Pons (tissue), 1 donor: ENCODE measurements at regions not wholly inside any gene's neighbourhood (a gene's known extent, or its start where the extent isn't known, plus 50 kb on each side); places are given as distances from the start of the nearest gene placed in this dataset.
"Not testable (repeated sequence)": the region's sequence is repeated elsewhere in the genome, so short reads cannot be mapped to it uniquely, and the experiment has no call there.

Experiments
- DNase-seq: peaks from one replicate; pipeline ENCODE4 v3.0.0-alpha.2; 2016; ENCODE audit warnings: low spot score

DNA sequence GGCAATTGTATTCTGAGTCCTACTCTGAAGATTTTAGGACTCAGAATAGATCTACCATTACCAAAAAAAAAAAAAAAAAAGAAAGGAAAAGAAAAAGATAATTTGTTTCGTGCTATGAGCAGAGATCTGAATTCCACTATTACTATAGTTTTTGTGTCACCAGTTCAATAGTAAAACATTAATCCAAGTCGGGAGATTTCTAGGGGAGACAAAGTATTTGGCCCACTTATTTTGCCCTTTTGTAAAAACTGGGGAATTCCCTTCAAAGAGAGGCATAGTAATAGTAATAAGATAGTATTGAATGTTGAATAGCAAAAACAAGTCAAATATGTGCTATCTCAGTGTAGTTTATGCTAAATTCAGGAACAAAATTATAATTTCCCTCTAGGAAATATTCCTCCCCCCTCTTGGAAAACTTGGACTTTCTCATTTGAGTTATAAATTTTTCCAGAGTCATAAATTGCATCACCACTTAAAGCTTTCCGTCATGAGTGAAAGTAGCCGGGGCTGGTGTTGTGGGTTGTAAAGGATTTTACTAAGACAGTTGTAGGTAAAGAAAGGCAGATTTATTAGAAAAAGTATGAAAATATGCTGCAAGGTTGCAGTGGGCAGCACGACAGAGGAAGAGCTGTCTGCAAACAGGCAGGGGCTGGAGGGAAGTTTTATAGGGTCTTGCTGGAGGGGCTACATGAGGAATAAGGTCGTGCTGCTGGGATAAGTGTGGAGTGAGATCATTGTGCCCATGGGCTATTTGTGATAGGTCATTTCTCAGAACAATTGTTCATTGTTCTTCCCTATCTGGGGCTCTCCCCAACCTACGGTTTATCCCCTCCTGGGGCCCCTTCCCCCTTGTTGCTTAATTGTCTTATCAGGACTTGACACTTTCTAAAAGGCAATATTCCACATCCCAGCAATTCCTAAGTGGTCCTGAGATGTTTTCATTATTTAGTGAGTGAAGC, 1009.9 kb downstream of the PLA2G4A start:
- DNase-seq: no peak

- DNase-seq: no peak
Observed at GRCh38 chr1:187839873-187840272, 1011.1 kb downstream of the PLA2G4A start.

DNA sequence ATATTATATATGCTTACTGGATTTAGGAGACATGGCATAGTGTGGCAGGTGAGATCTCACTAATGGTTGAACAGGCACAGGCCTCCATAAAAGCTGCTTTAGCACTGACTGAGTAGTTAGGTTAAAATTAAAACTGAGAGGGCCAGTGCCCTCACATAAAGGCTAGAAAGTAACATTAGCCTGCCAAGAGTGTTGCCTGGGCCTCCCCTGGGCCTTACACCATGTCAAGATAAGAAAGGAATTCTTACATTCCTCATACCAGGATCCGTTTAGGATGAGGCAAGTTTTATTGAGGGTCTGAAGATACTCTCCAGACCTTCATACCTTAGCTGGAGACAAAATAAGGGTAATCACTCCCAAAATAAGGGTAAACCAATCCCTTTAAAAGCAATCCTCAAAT, 1011.8 kb downstream of the PLA2G4A start:
- no peak for DNase-seq

- no peak for DNase-seq
Observed at GRCh38 chr1:187842406-187843165, 1013.8 kb downstream of the PLA2G4A start.

DNA sequence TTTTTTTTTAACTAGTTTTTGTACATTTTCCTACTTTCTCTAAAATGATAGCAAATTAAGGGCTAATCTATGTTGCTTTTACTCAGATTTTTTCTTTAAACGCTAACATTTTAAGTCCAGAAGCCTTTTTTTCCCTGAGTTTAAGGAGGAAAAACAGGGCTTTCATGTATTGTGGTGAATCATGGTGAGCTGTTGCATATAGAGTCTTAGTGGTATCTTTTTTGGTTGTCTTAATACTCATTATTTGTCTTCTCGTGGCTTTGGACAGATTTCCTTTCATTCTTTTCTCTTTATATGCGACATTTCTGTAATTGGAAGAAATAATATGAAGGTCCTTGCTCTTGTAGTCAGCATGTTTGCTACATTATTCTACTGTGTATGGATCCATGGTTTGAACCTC, 1015.6 kb downstream of the PLA2G4A start:
- no peak for DNase-seq

GRCh38 chr1:187847531-187847930, 1018.8 kb downstream of the PLA2G4A start:
- no peak for DNase-seq

DNA sequence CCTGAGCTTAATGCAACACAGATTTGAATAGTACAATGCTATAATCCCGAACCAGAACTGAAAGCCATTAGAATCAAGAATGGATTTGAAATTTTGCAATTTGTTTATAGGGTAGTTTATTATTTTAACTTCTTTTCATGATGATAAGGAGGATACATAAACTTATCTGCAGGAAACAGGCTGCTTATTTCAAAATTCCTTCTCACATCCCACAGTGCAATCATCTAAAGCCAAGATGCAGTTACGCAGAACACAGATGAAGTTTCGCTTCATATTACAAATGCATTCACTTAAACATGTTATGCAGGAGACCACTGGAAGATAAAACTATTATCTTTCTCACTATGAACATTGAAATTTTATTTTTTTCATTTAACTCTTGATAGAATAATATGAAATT, 1019.6 kb downstream of the PLA2G4A start:
- DNase-seq: no peak

DNA sequence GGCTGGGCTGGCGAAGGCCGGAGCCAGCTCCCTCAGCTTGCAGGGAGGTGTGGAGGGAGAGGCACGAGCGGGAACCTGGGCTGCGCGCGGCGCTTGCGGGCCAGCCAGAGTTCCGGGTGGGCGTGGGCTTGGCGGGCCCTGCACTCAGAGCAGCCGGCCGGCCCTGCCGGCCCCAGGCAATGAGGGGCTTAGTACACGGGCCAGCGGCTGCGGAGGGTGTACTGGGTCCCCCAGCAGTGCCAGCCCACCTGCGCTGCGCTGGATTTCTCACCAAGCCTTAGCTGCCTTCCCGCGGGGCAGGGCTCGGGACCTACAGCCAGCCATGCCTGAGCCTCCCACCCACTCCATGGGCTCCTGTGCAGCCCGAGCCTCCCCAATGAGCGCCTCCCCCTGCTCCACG, 1021.4 kb downstream of the PLA2G4A start:
- DNase-seq: not testable (repeated sequence)

GRCh38 chr1:187853505-187853904, 1024.8 kb downstream of the PLA2G4A start:
- DNase-seq: no peak

DNA sequence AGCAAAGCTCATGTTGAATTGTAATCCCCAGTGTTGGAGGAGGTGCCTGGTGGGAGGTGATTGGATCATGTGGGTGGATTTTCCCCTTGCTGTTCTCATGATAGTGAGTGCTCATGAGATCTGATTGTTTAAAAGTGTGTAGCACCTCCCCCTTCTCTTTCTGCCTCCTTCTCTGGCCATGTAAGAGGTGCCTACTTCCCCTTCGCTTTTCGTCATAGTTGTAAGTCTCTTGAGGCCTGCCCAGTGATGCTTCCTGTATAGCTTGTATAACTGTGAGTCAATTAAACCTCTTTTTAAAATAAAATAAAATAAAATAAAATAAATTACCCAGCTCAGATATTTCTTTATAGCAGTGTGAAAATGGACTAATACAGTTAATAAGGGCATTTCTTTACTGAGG, 1025.7 kb downstream of the PLA2G4A start:
- DNase-seq: no peak

DNA sequence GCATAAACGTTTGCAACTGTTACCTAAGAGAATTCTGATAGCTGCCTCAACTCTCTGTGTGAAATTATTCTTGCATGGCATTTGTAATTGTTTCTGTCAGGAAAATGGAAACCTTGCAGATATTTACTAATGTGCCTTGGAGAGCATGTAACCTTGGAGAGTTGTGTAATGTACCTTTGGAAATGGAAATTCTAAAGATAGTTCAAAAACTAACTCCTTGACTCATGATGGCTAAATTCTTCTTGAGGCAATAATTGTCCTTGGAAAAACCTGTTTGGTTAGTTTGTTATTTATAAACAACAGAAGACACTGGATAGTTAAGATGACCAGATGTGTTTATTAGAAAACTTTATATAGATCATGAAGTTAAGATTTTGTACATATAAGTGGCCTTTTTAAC, 1033.8 kb downstream of the PLA2G4A start:
- no peak for DNase-seq

DNA sequence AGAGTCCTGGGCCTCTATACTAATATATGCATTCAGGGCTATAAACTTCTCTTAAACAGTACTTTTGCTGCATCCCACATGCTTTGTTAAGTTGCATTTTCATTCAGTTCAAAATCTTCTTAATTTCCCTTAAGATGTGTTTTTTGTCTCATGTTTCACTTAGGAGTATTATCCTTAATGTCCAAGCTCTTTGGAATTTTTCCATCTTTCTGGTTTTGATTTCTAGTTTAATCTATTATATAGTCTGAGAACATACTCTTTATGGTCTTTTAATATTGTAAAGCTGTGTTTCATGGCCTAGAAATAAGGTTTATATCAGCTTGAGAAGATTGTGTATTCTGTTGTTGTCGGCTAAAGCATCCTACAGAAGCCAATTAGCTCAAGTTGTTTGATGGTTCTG, 1041.8 kb downstream of the PLA2G4A start:
- DNase-seq: no peak

DNA sequence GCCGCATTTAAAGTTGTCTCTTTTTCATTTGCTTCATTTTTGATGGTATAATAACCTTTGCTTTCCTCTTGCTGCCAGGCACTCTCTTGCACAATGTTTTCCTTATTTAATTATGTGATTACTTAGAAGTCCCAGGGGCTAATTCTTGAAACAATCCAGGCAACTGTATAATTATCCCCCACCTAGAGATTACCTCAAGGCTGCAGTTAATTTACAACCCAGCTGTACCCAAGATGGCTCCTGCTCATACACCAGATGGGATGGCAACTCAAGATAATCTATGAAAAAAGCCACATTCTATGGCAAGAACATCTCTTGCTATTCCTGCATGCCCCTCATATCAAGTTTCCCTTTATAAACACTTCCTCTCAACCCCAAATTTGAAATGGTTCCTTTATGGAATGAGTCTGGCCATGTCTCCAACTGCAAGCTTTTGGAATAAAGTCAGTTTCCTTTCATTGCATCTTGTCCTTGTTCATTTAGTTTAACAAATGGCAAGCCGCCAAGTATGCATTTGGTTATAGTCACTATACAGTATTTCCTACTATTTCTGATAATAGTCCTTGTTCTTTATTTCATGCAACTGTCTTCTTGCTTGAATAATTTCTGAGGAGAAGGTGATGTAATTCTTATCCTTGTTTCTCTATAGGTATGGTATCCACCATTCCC, 1042.6 kb downstream of the PLA2G4A start:
- no peak for DNase-seq

GRCh38 chr1:187872550-187872949, 1043.8 kb downstream of the PLA2G4A start:
- no peak for DNase-seq

GRCh38 chr1:187873126-187873525, 1044.4 kb downstream of the PLA2G4A start:
- no peak for DNase-seq

GRCh38 chr1:187876775-187877174, 1048.0 kb downstream of the PLA2G4A start:
- no peak for DNase-seq

DNA sequence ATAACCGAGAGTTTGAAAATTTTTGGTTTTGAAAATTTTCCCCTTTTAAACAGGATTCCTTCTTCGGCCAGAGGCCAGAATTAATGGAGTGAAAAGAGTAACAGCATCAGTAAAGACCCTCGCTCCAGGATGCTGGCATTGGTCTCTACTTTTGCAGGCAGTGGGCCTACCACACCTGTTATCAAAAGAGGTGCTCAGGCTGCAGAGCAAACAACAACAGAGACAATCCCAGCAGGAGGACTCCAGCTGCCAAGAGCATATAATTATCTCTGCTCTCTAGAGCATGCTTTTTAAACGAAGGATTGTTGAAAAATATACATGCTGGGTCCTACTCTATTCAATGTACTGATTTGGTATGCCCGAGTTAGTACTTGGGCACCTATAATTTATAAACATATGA, 1048.5 kb downstream of the PLA2G4A start:
- DNase-seq: no peak

GRCh38 chr1:187878883-187879282, 1050.1 kb downstream of the PLA2G4A start:
- DNase-seq: no peak

DNA sequence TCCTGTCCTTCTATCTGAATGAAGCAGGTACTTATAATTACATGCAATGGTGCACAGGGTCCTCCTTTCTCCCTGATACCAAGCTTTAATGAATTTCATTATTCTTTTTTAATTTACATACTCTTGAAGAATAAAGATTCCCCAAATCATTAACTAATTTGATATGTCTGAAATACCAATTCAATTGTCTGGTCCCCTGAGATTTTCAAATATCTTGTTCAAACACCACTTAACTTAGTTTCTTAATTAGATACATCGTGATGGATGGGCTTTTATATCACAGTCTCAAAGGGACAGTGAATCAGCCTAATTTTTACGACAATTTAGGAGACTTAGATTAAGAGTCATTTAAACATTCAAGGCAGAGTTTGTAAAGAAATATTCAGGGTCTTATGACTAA, 1054.6 kb downstream of the PLA2G4A start:
- no peak for DNase-seq

GRCh38 chr1:187891993-187892682, 1063.4 kb downstream of the PLA2G4A start:
- DNase-seq: no peak

DNA sequence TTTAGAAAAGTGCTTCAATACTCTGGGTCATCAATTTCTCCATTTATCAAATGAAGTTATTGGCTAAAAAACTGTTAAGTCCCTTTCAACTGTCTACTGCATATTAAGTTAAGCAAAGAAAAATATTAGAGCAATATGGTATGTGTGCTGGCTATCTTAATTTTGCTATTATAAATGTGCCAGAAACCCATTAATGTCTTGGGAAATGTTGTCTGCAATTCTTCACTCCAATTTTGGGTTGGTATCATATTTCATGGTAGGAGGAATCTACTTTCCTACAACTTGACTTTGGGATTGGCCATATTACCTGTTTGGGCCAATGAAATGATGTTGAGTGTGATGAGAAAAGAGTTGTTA, 1063.9 kb downstream of the PLA2G4A start:
- DNase-seq: no peak

DNA sequence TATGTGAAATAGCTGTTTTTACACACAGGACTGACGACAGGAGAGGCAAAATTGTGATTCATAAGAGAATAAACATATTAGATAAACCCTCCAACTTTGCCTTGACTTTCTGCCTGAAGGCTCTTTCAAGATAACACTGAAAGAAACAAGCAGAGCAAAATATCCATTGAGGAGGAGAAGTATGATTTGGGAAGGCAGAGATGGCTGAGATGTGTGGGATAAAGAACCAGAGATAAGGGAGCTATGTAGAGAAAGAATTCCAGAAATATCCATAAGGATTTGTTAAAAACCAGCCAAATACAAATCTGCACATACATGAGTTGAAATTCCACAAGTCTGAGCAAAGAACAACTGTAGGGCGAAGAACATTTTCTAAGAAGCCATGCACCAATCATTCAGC, 1064.7 kb downstream of the PLA2G4A start:
- no peak for DNase-seq
